ENCODE measurements at regions not wholly inside any gene's neighbourhood (a gene's known extent, or its start where the extent isn't known, plus 50 kb on each side); places are given as distances from the start of the nearest gene placed in this dataset.

- DNase-seq (ENCODE audit: low read depth, low spot score) = no peak
- Histone ChIP-seq H3K36me3 (ENCODE audit: insufficient read depth, insufficient read length, low read length) (no peaks in the 10 kb centered on the region), H3K9me3 (ENCODE audit: insufficient read depth, low read length) (peaks cover 22% of the 10 kb centered on the region; the same call in 1 of the 2 replicates), H3K4me3 (ENCODE audit: insufficient read length, low read depth) (no peak overlapping the region), H3K9ac (ENCODE audit: insufficient read length, low read depth) (no peak overlapping the region), H3K4me1 (ENCODE audit: insufficient read depth, insufficient read length) (no peaks in the 10 kb centered on the region), H3K27me3 (ENCODE audit: insufficient read depth, insufficient read length) (no peaks in the 10 kb centered on the region)
- TF ChIP-seq SUZ12 (IDR thresholded peaks at IDR 0.05; ENCODE audit: extremely low read depth, insufficient read depth, insufficient read length) (no peak), YY1 (IDR thresholded peaks at IDR 0.05; ENCODE audit: insufficient read depth, insufficient read length) (no peak), ZNF274 (IDR thresholded peaks at IDR 0.05; ENCODE audit: low read depth, low read length) (no peak)
Measured at GRCh38 chr4:65777270-65777669, 107.0 kb upstream of the EPHA5 start.

DNA sequence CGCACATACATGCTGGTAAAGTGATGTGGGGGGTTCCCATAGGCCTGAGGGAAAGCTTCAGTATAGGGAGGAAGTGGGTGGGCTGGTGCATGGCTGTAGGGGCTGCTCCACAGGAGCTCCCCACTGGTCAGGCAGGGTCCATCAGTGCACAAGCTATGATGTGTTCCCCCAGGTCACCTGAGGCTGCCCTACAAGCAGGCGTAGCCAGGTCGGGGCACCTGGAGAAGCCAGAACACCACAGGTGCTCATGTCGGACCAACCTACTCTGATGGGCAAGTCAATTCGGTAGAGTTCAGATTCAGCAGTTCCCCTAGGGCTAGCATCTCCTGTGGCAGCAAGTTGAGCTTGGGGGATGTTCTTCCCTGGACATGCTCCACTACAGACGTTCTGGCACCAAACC lies 103.3 kb upstream of the EPHA5 start:
- H3K36me3 ChIP-seq (ENCODE audit: insufficient read depth, insufficient read length, low read length) = no peaks in the 10 kb centered on the region
- no peaks in the 10 kb centered on the region for H3K4me1 ChIP-seq (ENCODE audit: insufficient read depth, insufficient read length)
- H3K9me3 ChIP-seq (ENCODE audit: insufficient read depth, low read length) = peaks cover 22% of the 10 kb centered on the region; the same call in 1 of the 2 replicates
- TF ChIP-seq YY1 (IDR thresholded peaks at IDR 0.05; ENCODE audit: insufficient read depth, insufficient read length) (no peak), ZNF274 (IDR thresholded peaks at IDR 0.05; ENCODE audit: low read depth, low read length) (no peak), SUZ12 (IDR thresholded peaks at IDR 0.05; ENCODE audit: extremely low read depth, insufficient read depth, insufficient read length) (no peak)
- DNase-seq (ENCODE audit: low read depth, low spot score) = no peak
- no peaks in the 10 kb centered on the region for H3K27me3 ChIP-seq (ENCODE audit: insufficient read depth, insufficient read length)
- H3K9ac ChIP-seq (ENCODE audit: insufficient read length, low read depth) = no peak overlapping the region
- H3K4me3 ChIP-seq (ENCODE audit: insufficient read length, low read depth) = no peak overlapping the region

- DNase-seq (ENCODE audit: low read depth, low spot score) = no peak
- Histone ChIP-seq H3K27me3 (ENCODE audit: insufficient read depth, insufficient read length) (no peaks in the 10 kb centered on the region), H3K9me3 (ENCODE audit: insufficient read depth, low read length) (no peaks in the 10 kb centered on the region), H3K36me3 (ENCODE audit: insufficient read depth, insufficient read length, low read length) (no peaks in the 10 kb centered on the region), H3K4me1 (ENCODE audit: insufficient read depth, insufficient read length) (no peaks in the 10 kb centered on the region), H3K4me3 (ENCODE audit: insufficient read length, low read depth) (no peak overlapping the region), H3K9ac (ENCODE audit: insufficient read length, low read depth) (no peak overlapping the region)
- TF ChIP-seq YY1 (IDR thresholded peaks at IDR 0.05; ENCODE audit: insufficient read depth, insufficient read length) = no peak
- TF ChIP-seq ZNF274 (IDR thresholded peaks at IDR 0.05; ENCODE audit: low read depth, low read length) = no peak
- TF ChIP-seq SUZ12 (IDR thresholded peaks at IDR 0.05; ENCODE audit: extremely low read depth, insufficient read depth, insufficient read length) = no peak
Measured at GRCh38 chr4:65747386-65747785, 77.1 kb upstream of the EPHA5 start.

DNA sequence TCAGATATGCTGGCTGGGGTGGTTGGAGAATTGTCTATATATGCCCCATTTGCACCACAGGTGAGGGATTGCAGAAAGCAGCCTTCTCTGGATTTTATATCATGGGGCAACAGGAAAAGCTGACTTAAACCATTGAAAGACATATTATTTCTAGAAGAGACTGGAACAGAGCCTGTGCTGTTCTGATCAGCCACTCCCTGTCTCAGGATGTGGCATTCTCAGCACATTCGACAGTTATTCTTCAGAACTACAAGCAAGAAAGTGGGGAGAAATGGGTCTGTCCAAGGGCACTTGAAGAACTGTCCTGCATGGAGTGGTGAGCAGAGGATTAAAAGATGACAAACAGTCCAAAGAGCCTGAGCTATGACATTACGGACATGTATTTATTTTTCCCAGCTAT lies 67.8 kb upstream of the EPHA5 start:
- DNase-seq (ENCODE audit: low read depth, low spot score) = no peak
- H3K4me1 ChIP-seq (ENCODE audit: insufficient read depth, insufficient read length) = no peaks in the 10 kb centered on the region
- H3K4me3 ChIP-seq (ENCODE audit: insufficient read length, low read depth) = no peak overlapping the region

GRCh38 chr4:65737672-65738071 lies 67.4 kb upstream of the EPHA5 start:
- DNase-seq (ENCODE audit: low read depth, low spot score) = no peak
- H3K27me3 ChIP-seq (ENCODE audit: insufficient read depth, insufficient read length) = no peaks in the 10 kb centered on the region
- TF ChIP-seq SUZ12 (IDR thresholded peaks at IDR 0.05; ENCODE audit: extremely low read depth, insufficient read depth, insufficient read length) = no peak
- no peak for TF ChIP-seq ZNF274 (IDR thresholded peaks at IDR 0.05; ENCODE audit: low read depth, low read length)
- TF ChIP-seq YY1 (IDR thresholded peaks at IDR 0.05; ENCODE audit: insufficient read depth, insufficient read length) = no peak
- no peak overlapping the region for H3K4me3 ChIP-seq (ENCODE audit: insufficient read length, low read depth)
- H3K9me3 ChIP-seq (ENCODE audit: insufficient read depth, low read length) = no peaks in the 10 kb centered on the region
- no peak overlapping the region for H3K9ac ChIP-seq (ENCODE audit: insufficient read length, low read depth)
- H3K36me3 ChIP-seq (ENCODE audit: insufficient read depth, insufficient read length, low read length) = no peaks in the 10 kb centered on the region
- no peaks in the 10 kb centered on the region for H3K4me1 ChIP-seq (ENCODE audit: insufficient read depth, insufficient read length)

More for the DNA sequence above, 67.8 kb upstream of the EPHA5 start:
- H3K36me3 ChIP-seq (ENCODE audit: insufficient read depth, insufficient read length, low read length) = no peaks in the 10 kb centered on the region
- no peak for TF ChIP-seq ZNF274 (IDR thresholded peaks at IDR 0.05; ENCODE audit: low read depth, low read length)
- TF ChIP-seq SUZ12 (IDR thresholded peaks at IDR 0.05; ENCODE audit: extremely low read depth, insufficient read depth, insufficient read length) = no peak
- TF ChIP-seq YY1 (IDR thresholded peaks at IDR 0.05; ENCODE audit: insufficient read depth, insufficient read length) = no peak
- H3K27me3 ChIP-seq (ENCODE audit: insufficient read depth, insufficient read length) = no peaks in the 10 kb centered on the region
- no peaks in the 10 kb centered on the region for H3K9me3 ChIP-seq (ENCODE audit: insufficient read depth, low read length)
- H3K9ac ChIP-seq (ENCODE audit: insufficient read length, low read depth) = no peak overlapping the region

DNA sequence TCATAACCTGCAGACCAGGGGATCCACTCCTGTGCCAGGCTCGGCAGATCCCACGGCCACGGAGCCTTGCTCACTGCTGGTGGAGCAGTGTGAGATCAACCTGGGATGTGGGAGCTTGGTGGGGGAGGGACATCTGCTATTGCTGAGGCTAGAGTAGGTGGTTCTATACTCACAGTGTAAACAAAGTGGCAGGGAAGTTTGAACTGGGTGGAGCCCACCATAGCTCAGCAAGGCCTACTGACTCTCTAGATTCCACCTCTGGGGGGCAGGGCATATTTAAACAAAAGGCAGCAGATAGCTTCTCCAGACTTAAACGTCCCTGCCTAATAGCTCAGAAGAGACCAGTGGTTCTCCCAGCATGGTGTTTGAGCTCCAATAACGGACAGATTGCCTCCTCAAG lies 54.7 kb upstream of the EPHA5 start:
- Histone ChIP-seq H3K9ac (ENCODE audit: insufficient read length, low read depth) (no peak overlapping the region), H3K4me1 (ENCODE audit: insufficient read depth, insufficient read length) (no peaks in the 10 kb centered on the region), H3K4me3 (ENCODE audit: insufficient read length, low read depth) (no peak overlapping the region), H3K9me3 (ENCODE audit: insufficient read depth, low read length) (no peaks in the 10 kb centered on the region), H3K27me3 (ENCODE audit: insufficient read depth, insufficient read length) (no peaks in the 10 kb centered on the region), H3K36me3 (ENCODE audit: insufficient read depth, insufficient read length, low read length) (no peaks in the 10 kb centered on the region)
- peak; percentile 1 for DNase-seq (ENCODE audit: low read depth, low spot score)
- TF ChIP-seq SUZ12 (IDR thresholded peaks at IDR 0.05; ENCODE audit: extremely low read depth, insufficient read depth, insufficient read length) (no peak), YY1 (IDR thresholded peaks at IDR 0.05; ENCODE audit: insufficient read depth, insufficient read length) (no peak), ZNF274 (IDR thresholded peaks at IDR 0.05; ENCODE audit: low read depth, low read length) (no peak)

All from NT2/D1 (cell line).